Sigmoid colon (tissue), 6 donors: ENCODE measurements at regions not wholly inside any gene's neighbourhood (a gene's known extent, or its start where the extent isn't known, plus 50 kb on each side); places are given as distances from the start of the nearest gene placed in this dataset.
"Not testable (repeated sequence)": the region's sequence is repeated elsewhere in the genome, so short reads cannot be mapped to it uniquely, and the experiment has no call there.

Experiments
- DNase-seq: peaks from one replicate; pipeline ENCODE4 v3.0.0-alpha.2; 2019
- H3K27ac ChIP-seq, 4 donors: fragments of 200-600 bp; sonication (generic); one replicate each; pipeline ENCODE4 v1.5.1; 2016 to 2019; ENCODE audit warnings: mild to moderate bottlenecking in 1 of 4
- H3K27me3 ChIP-seq, 3 donors: fragments of 200-600 bp; sonication (generic); one replicate each; pipeline ENCODE4 v1.5.1; 2019; ENCODE audit warnings: mild to moderate bottlenecking in 1 of 3
- H3K36me3 ChIP-seq, 4 donors: fragments of 200-600 bp; sonication (generic); one replicate each; pipeline ENCODE4 v1.5.1; 2016 to 2019
- H3K4me1 ChIP-seq, 4 donors: fragments of 200-600 bp; sonication (generic); one replicate each; pipeline ENCODE4 v1.5.1; 2017 to 2019
- H3K4me3 ChIP-seq, 4 donors: fragments of 200-600 bp; sonication (generic); one replicate each; pipeline ENCODE4 v1.5.1; 2017 to 2019; ENCODE audit warnings: mild to moderate bottlenecking in 2 of 4, moderate library complexity in 1 of 4
- H3K9me3 ChIP-seq, 4 donors: fragments of 200-600 bp in 3 of 4; sonication (generic) in 3 of 4; one replicate each; pipeline versions ENCODE4 v1.5.1 to v1.6.1; 2013 to 2019
- EP300 ChIP-seq, 4 donors: sonication (generic); formaldehyde crosslinking; IDR thresholded peaks; one replicate each; pipeline ENCODE4 v1.6.1; 2017; ENCODE audit warnings: antibody characterized with exemption in 4 of 4
- POLR2A ChIP-seq, 2 donors: fragments of 450-650 bp; IDR thresholded peaks; one replicate each; pipeline ENCODE4 v1.6.1; 2016; ENCODE audit warnings: antibody characterized with exemption in 2 of 2, mild to moderate bottlenecking in 2 of 2, moderate library complexity in 2 of 2
- POLR2AphosphoS5 ChIP-seq, 4 donors: sonication (generic); formaldehyde crosslinking; IDR thresholded peaks; one replicate each; pipeline ENCODE4 v1.6.1; 2017; ENCODE audit warnings: antibody characterized with exemption in 4 of 4
- WGBS, 2 donors: extraction: QIAGEN DNeasy Blood & Tissue Kit; methylation state at CpG; one replicate each; pipeline ENCODE4 v1.1.7; 2013; 5-methylcytosine and 5-hydroxymethylcytosine counted together
- intact Hi-C: fragments of 100-400 bp; cut with DNase I; formaldehyde crosslinking; loops from one replicate; pipeline ENCODE4 v1.15.1; 2023
- TF ChIP-seq, protein P1 (sequence below), 4 experiments: fragments of 450-650 bp in 3 of 4; fragments of 200-600 bp in 1 of 4; IDR thresholded peaks; one replicate each; pipeline ENCODE4 v1.5.1; 2016 to 2019; ENCODE audit warnings: antibody characterized with exemption in 4 of 4, mild to moderate bottlenecking in 3 of 4, moderate library complexity in 2 of 4
- donor health status: healthy with polysubstance abuse.
- donor health status: healthy.

DNA sequence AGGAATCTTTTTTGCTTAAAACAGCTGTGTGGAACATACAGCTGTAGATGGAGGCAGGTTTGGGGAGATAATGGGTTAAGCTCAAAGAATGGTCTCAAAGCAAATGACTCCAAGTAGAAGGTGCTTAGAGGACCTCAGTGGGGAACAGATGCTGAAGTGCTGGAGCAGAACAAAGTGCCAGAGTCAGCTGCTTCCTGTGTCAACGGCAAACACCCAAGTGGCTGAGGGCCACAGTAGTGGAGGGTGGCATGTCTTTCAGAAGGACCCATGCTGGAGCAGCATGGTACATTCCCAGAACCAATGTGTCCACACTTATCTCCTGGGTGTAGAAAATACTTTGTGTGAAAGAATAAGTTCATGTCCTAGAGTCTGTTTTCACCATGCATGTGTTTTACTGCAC, 197.5 kb downstream of the CCNG2 start:
- intact Hi-C loops, result no loop called here
- Histone ChIP-seq H3K4me3 (no peak overlapping the region), H3K27me3 (no peaks in the 10 kb centered on the region), H3K36me3 (no peaks in the 10 kb centered on the region), H3K27ac (no peak overlapping the region), H3K9me3 (no peaks in the 10 kb centered on the region), H3K4me1 (no peaks in the 10 kb centered on the region)
- TF ChIP-seq, protein P1, sequence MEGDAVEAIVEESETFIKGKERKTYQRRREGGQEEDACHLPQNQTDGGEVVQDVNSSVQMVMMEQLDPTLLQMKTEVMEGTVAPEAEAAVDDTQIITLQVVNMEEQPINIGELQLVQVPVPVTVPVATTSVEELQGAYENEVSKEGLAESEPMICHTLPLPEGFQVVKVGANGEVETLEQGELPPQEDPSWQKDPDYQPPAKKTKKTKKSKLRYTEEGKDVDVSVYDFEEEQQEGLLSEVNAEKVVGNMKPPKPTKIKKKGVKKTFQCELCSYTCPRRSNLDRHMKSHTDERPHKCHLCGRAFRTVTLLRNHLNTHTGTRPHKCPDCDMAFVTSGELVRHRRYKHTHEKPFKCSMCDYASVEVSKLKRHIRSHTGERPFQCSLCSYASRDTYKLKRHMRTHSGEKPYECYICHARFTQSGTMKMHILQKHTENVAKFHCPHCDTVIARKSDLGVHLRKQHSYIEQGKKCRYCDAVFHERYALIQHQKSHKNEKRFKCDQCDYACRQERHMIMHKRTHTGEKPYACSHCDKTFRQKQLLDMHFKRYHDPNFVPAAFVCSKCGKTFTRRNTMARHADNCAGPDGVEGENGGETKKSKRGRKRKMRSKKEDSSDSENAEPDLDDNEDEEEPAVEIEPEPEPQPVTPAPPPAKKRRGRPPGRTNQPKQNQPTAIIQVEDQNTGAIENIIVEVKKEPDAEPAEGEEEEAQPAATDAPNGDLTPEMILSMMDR (IDR thresholded peaks at IDR 0.05), result no peak
- TF ChIP-seq POLR2AphosphoS5 (IDR thresholded peaks at IDR 0.05) (no peak), POLR2A (IDR thresholded peaks at IDR 0.05) (no peak), EP300 (IDR thresholded peaks at IDR 0.05) (no peak)
- DNase-seq, result no peak
- WGBS, 2 donors, result 42 to 68% methylated on average over 1 of the region's 1 CpG

GRCh38 chr4:77355731-77356130, 198.7 kb downstream of the CCNG2 start:
- no peaks in the 10 kb centered on the region for H3K4me1 ChIP-seq
- DNase-seq, result no peak
- 87% methylated on average over 2 of the region's 2 CpGs for WGBS, 2 donors
- no peak overlapping the region for H3K27ac ChIP-seq
- no peaks in the 10 kb centered on the region for H3K9me3 ChIP-seq
- H3K27me3 ChIP-seq, result no peaks in the 10 kb centered on the region
- intact Hi-C loops, result no loop called here
- no peaks in the 10 kb centered on the region for H3K36me3 ChIP-seq
- TF ChIP-seq EP300 (IDR thresholded peaks at IDR 0.05), result no peak
- TF ChIP-seq, protein P1 (IDR thresholded peaks at IDR 0.05), result no peak
- TF ChIP-seq POLR2A (IDR thresholded peaks at IDR 0.05), result no peak
- no peak for TF ChIP-seq POLR2AphosphoS5 (IDR thresholded peaks at IDR 0.05)
- H3K4me3 ChIP-seq, result no peak overlapping the region

- WGBS, 2 donors, result 92% methylated on average over 2 of the region's 2 CpGs
- Histone ChIP-seq H3K4me1 (no peaks in the 10 kb centered on the region), H3K27ac (no peak overlapping the region), H3K9me3 (no peaks in the 10 kb centered on the region), H3K4me3 (no peak overlapping the region), H3K36me3 (no peaks in the 10 kb centered on the region), H3K27me3 (no peaks in the 10 kb centered on the region)
- no peak for DNase-seq
- TF ChIP-seq, protein P1 (IDR thresholded peaks at IDR 0.05), result peak in 1 of 4 experiments; percentile 14
- no peak for TF ChIP-seq EP300 (IDR thresholded peaks at IDR 0.05)
- intact Hi-C loops, result no loop called here
These were observed 201.4 kb downstream of the CCNG2 start for GRCh38 chr4:77358315-77358928.

DNA sequence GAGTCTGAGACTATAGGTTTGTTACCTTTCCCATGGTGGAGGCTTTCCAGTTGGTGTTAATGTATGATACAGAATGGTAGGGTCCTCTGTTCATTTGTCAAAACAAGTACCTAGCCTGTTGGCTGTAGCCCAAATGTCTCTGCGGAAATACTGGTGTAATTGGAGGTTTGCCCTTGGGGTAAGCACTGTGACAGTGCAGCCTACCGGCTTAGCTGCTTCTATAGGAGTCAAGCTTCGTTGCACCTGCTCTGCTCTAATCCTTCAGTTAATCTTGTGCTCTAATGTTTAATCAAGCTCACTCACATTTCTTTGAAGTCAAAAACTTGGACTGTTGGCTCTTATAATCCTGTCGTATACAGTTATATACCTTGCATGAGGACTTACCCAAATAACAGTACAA, 203.4 kb downstream of the CCNG2 start:
- Histone ChIP-seq H3K4me1 (no peaks in the 10 kb centered on the region), H3K9me3 (no peaks in the 10 kb centered on the region), H3K27me3 (no peaks in the 10 kb centered on the region), H3K36me3 (no peaks in the 10 kb centered on the region), H3K4me3 (no peak overlapping the region), H3K27ac (no peak overlapping the region)
- intact Hi-C loops, result no loop called here
- DNase-seq, result no peak
- no peak for TF ChIP-seq EP300 (IDR thresholded peaks at IDR 0.05)
- TF ChIP-seq, protein P1 (IDR thresholded peaks at IDR 0.05), result no peak
- TF ChIP-seq POLR2AphosphoS5 (IDR thresholded peaks at IDR 0.05), result no peak
- TF ChIP-seq POLR2A (IDR thresholded peaks at IDR 0.05), result no peak
- WGBS, 2 donors, result 20 to 54% methylated on average over 4 of the region's 4 CpGs

- H3K27me3 ChIP-seq, H3K4me1 ChIP-seq, H3K36me3 ChIP-seq, intact Hi-C loops, H3K27ac ChIP-seq, DNase-seq, H3K9me3 ChIP-seq, H3K4me3 ChIP-seq: not testable (repeated sequence)
- WGBS, 2 donors, result 56 to 68% methylated on average over 3 of the region's 4 CpGs
These were observed 209.9 kb downstream of the CCNG2 start for GRCh38 chr4:77366876-77367275.
